Glutamatergic neuron (in vitro differentiated cells): ENCODE measurements at regions not wholly inside any gene's neighbourhood (a gene's known extent, or its start where the extent isn't known, plus 50 kb on each side); places are given as distances from the start of the nearest gene placed in this dataset.

ENCODE experiments used
- DNase-seq: peaks from one replicate; pipeline ENCODE4 v3.0.0; 2022
- H3K27ac Mint-ChIP-seq: one replicate; pipeline ENCODE4 v1.8.0; 2020; ENCODE audit warnings: mild to moderate bottlenecking, mixed read lengths, inconsistent platforms; ENCODE audit not compliant: unreplicated experiment
- H3K27me3 Mint-ChIP-seq: one replicate; pipeline ENCODE4 v1.8.0; 2020; ENCODE audit warnings: mild to moderate bottlenecking, moderate library complexity, mixed read lengths, inconsistent platforms; ENCODE audit not compliant: unreplicated experiment
- H3K36me3 Mint-ChIP-seq: one replicate; pipeline ENCODE4 v1.8.0; 2020; ENCODE audit warnings: mild to moderate bottlenecking, mixed read lengths, inconsistent platforms; ENCODE audit not compliant: unreplicated experiment
- H3K4me1 Mint-ChIP-seq: one replicate; pipeline ENCODE4 v1.8.0; 2020; ENCODE audit warnings: mild to moderate bottlenecking, low read depth, mixed read lengths, inconsistent platforms; ENCODE audit not compliant: unreplicated experiment
- H3K4me3 Mint-ChIP-seq: one replicate; pipeline ENCODE4 v1.8.0; 2020; ENCODE audit warnings: mild to moderate bottlenecking, mixed read lengths, inconsistent platforms; ENCODE audit not compliant: unreplicated experiment
- H3K9me3 Mint-ChIP-seq: one replicate; pipeline ENCODE4 v1.8.0; 2020; ENCODE audit warnings: mild to moderate bottlenecking, moderate library complexity, mixed read lengths, inconsistent platforms; ENCODE audit not compliant: unreplicated experiment
- TF ChIP-seq, protein P1 (sequence below): fragments of 200-600 bp; sonication (generic); IDR thresholded peaks from one replicate; pipeline ENCODE4 v1.5.0; 2021; ENCODE audit not compliant: partially characterized antibody, unreplicated experiment

GRCh38 chr11:79864882-79865281 lies 424.1 kb upstream of the TENM4 start:
- H3K27ac Mint-ChIP-seq, result no peak overlapping the region
- H3K27me3 Mint-ChIP-seq, result peaks cover 5% of the 10 kb centered on the region
- no peak overlapping the region for H3K4me3 Mint-ChIP-seq
- H3K4me1 Mint-ChIP-seq, result no peaks in the 10 kb centered on the region
- no peak for DNase-seq
- peaks cover under 1% of the 10 kb centered on the region for H3K9me3 Mint-ChIP-seq
- no peaks in the 10 kb centered on the region for H3K36me3 Mint-ChIP-seq
- TF ChIP-seq, protein P1, sequence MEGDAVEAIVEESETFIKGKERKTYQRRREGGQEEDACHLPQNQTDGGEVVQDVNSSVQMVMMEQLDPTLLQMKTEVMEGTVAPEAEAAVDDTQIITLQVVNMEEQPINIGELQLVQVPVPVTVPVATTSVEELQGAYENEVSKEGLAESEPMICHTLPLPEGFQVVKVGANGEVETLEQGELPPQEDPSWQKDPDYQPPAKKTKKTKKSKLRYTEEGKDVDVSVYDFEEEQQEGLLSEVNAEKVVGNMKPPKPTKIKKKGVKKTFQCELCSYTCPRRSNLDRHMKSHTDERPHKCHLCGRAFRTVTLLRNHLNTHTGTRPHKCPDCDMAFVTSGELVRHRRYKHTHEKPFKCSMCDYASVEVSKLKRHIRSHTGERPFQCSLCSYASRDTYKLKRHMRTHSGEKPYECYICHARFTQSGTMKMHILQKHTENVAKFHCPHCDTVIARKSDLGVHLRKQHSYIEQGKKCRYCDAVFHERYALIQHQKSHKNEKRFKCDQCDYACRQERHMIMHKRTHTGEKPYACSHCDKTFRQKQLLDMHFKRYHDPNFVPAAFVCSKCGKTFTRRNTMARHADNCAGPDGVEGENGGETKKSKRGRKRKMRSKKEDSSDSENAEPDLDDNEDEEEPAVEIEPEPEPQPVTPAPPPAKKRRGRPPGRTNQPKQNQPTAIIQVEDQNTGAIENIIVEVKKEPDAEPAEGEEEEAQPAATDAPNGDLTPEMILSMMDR, result no peak

DNA sequence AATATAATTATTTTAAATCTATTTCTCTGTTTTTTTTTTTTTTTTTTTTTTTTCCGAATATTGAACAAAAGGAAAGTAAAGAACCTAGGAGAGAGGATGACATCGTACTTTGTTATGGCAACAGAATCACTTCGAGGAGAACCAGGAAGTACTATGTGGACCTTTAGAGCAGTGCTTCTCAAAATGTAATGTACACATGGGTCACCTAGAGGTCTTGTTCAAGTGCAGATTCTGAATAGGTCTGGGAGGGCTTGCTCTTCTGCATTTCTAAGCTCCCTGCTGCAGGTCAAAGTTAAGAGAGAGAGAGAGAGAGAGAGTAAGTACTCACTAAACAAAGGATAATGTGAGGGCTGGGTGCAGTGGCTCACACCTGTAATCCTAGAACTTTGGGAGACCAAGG lies 419.5 kb upstream of the TENM4 start:
- no peak for DNase-seq
- no peak overlapping the region for H3K4me3 Mint-ChIP-seq
- peaks cover 2% of the 10 kb centered on the region for H3K27me3 Mint-ChIP-seq
- H3K9me3 Mint-ChIP-seq, result no peaks in the 10 kb centered on the region
- H3K36me3 Mint-ChIP-seq, result no peaks in the 10 kb centered on the region
- H3K27ac Mint-ChIP-seq, result no peak overlapping the region
- no peaks in the 10 kb centered on the region for H3K4me1 Mint-ChIP-seq
- TF ChIP-seq, protein P1, result no peak

DNA sequence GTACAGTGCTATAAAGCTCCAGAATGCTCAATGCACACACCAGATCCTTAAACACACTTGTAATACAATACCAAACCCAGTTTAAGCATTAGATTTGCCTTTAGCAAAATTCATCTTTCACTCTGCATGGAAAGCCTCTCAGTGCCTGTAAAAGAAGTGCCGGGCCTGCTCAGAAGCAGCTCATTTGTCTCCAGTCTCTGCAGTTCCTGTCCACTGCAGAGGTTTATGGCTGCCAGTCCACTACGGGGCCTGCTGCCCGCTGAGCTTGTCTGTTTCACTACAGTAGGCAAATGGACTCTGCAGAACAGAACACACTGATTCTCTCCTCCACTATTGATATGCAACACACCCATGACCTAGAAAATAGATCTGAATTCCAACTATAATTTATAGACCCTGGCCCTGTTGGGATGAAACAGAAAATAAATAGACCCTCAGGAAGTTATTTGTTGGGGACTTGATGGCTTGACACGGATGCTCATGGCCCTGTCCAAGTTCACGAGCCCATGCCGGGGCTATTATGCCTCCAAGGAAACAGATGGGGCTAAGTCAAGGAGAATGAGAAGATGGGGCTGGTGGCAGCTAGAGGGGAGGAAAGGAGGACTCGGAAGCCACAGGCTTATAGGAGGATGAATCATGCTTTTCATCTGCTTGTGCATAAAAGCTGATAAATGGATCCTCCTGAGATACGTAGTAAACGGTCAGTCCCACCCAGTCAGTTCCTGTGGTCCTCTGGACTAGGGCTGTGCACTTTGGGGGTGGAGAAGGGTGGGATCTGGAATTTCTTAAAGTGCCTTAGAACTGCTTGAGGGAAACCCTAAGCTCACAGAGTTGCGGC lies 416.8 kb upstream of the TENM4 start:
- no peaks in the 10 kb centered on the region for H3K36me3 Mint-ChIP-seq
- no peak overlapping the region for H3K27ac Mint-ChIP-seq
- H3K9me3 Mint-ChIP-seq, result no peaks in the 10 kb centered on the region
- H3K27me3 Mint-ChIP-seq, result no peaks in the 10 kb centered on the region
- no peaks in the 10 kb centered on the region for H3K4me1 Mint-ChIP-seq
- TF ChIP-seq, protein P1, result no peak
- H3K4me3 Mint-ChIP-seq, result no peak overlapping the region
- DNase-seq, result no peak

GRCh38 chr11:79852176-79852575 lies 411.3 kb upstream of the TENM4 start:
- TF ChIP-seq, protein P1, result no peak
- no peaks in the 10 kb centered on the region for H3K9me3 Mint-ChIP-seq
- H3K4me3 Mint-ChIP-seq, result no peak overlapping the region
- no peak for DNase-seq
- H3K4me1 Mint-ChIP-seq, result no peaks in the 10 kb centered on the region
- H3K27me3 Mint-ChIP-seq, result no peaks in the 10 kb centered on the region
- H3K36me3 Mint-ChIP-seq, result no peaks in the 10 kb centered on the region
- no peak overlapping the region for H3K27ac Mint-ChIP-seq

DNA sequence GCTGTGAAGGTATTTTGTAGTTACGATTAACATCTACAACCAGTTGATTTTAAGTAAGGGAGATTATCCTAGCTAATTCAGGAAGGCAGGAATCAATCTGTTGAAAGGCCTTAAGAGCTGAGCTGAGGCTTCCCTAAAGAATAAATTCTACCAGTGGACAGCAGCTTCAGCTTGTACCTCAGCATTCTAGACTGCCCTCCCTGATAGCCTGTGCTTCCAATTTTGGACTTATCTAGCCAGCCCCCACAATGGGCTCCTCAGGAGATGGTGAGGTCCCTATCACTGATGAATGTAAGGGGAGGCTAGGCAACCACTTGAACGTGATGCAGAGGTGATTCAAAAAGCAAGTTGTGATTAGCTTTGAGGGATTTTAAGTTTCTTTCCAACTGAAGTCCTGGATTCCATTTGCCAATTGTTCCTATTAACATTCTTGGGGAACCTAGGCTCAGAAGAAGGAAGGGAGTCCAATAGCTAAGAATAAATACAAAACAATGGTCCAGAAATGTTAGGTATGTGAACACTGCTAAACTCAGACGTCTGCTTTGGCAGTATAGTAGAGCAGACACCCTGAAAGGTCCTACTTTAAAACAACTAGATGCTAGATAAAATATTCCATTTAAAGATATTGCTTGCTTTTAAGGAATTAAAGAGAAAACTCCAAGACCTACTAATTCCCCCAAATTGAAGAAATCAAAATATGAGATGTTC lies 404.3 kb upstream of the TENM4 start:
- H3K4me3 Mint-ChIP-seq, result no peak overlapping the region
- TF ChIP-seq, protein P1, result no peak
- no peak overlapping the region for H3K27ac Mint-ChIP-seq
- no peaks in the 10 kb centered on the region for H3K9me3 Mint-ChIP-seq
- no peaks in the 10 kb centered on the region for H3K4me1 Mint-ChIP-seq
- no peak for DNase-seq
- no peaks in the 10 kb centered on the region for H3K36me3 Mint-ChIP-seq
- no peaks in the 10 kb centered on the region for H3K27me3 Mint-ChIP-seq
